ENCODE measurements at regions not wholly inside any gene's neighbourhood (a gene's known extent, or its start where the extent isn't known, plus 50 kb on each side); places are given as distances from the start of the nearest gene placed in this dataset.

- in situ Hi-C loops (cut with HindIII; ENCODE audit: low pct_unique_long_range_greater_than_20kb, low sequenced_read_pairs), result no loop called here
- Histone ChIP-seq H3K36me3 (ENCODE audit: control insufficient read depth, insufficient read depth, low read length) (no peaks in the 10 kb centered on the region), H3K27me3 (ENCODE audit: control insufficient read depth, insufficient read depth, low read length) (no peaks in the 10 kb centered on the region), H3K4me1 (ENCODE audit: control insufficient read depth, insufficient read depth, low read length) (no peaks in the 10 kb centered on the region), H3K4me3 (ENCODE audit: low read depth in 2 of 2, low read length in 2 of 2) (no peak overlapping the region), H3K9me3 (ENCODE audit: control insufficient read depth, insufficient read depth, low read depth, low read length) (no peaks in the 10 kb centered on the region), H3K27ac (ENCODE audit: low read length) (no peak overlapping the region)
- ChIA-PET POLR2A (no interaction called here), CTCF (no interaction called here)
- no TSS peak for BruUV-seq (replicated peaks)
- intact Hi-C loops (cut with micrococcal nuclease; ENCODE audit: unreplicated experiment), result no loop called here
- ATAC-seq (no peak), DNase-seq (ENCODE audit: low read depth, low spot score) (no peak)
- TF ChIP-seq CTCF (IDR thresholded peaks at IDR 0.05) (no peak), POLR2AphosphoS5 (IDR thresholded peaks at IDR 0.05; ENCODE audit: low read depth, low read length) (no peak), REST (IDR thresholded peaks at IDR 0.05; ENCODE audit: insufficient read depth in 1 of 2, low read depth in 2 of 2, low read length in 1 of 2) (no peak), TCF7L2 (IDR thresholded peaks at IDR 0.05; ENCODE audit: low read depth, low read length) (no peak), SIN3A (IDR thresholded peaks at IDR 0.05; ENCODE audit: borderline replicate concordance, insufficient read depth, low read depth, low read length) (no peak)
Observed at GRCh38 chr3:72378287-72378686, 470.0 kb downstream of the SHQ1 start.

GRCh38 chr3:72376956-72377710 is 471.1 kb downstream of the SHQ1 start:
- no peaks in the 10 kb centered on the region for H3K9me3 ChIP-seq (ENCODE audit: control insufficient read depth, insufficient read depth, low read depth, low read length)

More at GRCh38 chr3:72376956-72377710, 471.1 kb downstream of the SHQ1 start:
- intact Hi-C loops (cut with micrococcal nuclease; ENCODE audit: unreplicated experiment) (no loop called here), in situ Hi-C loops (cut with HindIII; ENCODE audit: low pct_unique_long_range_greater_than_20kb, low sequenced_read_pairs) (no loop called here)
- no peak for ATAC-seq
- H3K4me3 ChIP-seq (ENCODE audit: low read depth in 2 of 2, low read length in 2 of 2), result no peak overlapping the region
- H3K4me1 ChIP-seq (ENCODE audit: control insufficient read depth, insufficient read depth, low read length), result no peaks in the 10 kb centered on the region
- no peaks in the 10 kb centered on the region for H3K27me3 ChIP-seq (ENCODE audit: control insufficient read depth, insufficient read depth, low read length)
- TF ChIP-seq TCF7L2 (IDR thresholded peaks at IDR 0.05; ENCODE audit: low read depth, low read length) (no peak), POLR2AphosphoS5 (IDR thresholded peaks at IDR 0.05; ENCODE audit: low read depth, low read length) (no peak), CTCF (IDR thresholded peaks at IDR 0.05) (no peak), REST (IDR thresholded peaks at IDR 0.05; ENCODE audit: insufficient read depth in 1 of 2, low read depth in 2 of 2, low read length in 1 of 2) (no peak), SIN3A (IDR thresholded peaks at IDR 0.05; ENCODE audit: borderline replicate concordance, insufficient read depth, low read depth, low read length) (no peak)
- ChIA-PET CTCF (no interaction called here), POLR2A (no interaction called here)
- H3K36me3 ChIP-seq (ENCODE audit: control insufficient read depth, insufficient read depth, low read length), result no peaks in the 10 kb centered on the region
- no TSS peak for BruUV-seq (replicated peaks)
- H3K27ac ChIP-seq (ENCODE audit: low read length), result no peak overlapping the region
- DNase-seq (ENCODE audit: low read depth, low spot score), result no peak
